ENCODE measurements at regions not wholly inside any gene's neighbourhood (a gene's known extent, or its start where the extent isn't known, plus 50 kb on each side); places are given as distances from the start of the nearest gene placed in this dataset.
"Not testable (repeated sequence)": the region's sequence is repeated elsewhere in the genome, so short reads cannot be mapped to it uniquely, and the experiment has no call there.

- no peak for DNase-seq (ENCODE audit: low read depth in 2 of 3, low spot score in 2 of 3)
These were observed 1899.5 kb downstream of the MAT2B start for GRCh38 chr5:165404917-165405316.

GRCh38 chr5:165405340-165405739 lies 1899.9 kb downstream of the MAT2B start:
- no peak for DNase-seq (ENCODE audit: low read depth in 2 of 3, low spot score in 2 of 3)

GRCh38 chr5:165407352-165407751 lies 1901.9 kb downstream of the MAT2B start:
- no peak for DNase-seq (ENCODE audit: low read depth in 2 of 3, low spot score in 2 of 3)

GRCh38 chr5:165410476-165410875 lies 1905.1 kb downstream of the MAT2B start:
- no peak for DNase-seq (ENCODE audit: low read depth in 2 of 3, low spot score in 2 of 3)

GRCh38 chr5:165411532-165411931 lies 1906.1 kb downstream of the MAT2B start:
- not testable (repeated sequence) for DNase-seq (ENCODE audit: low read depth in 2 of 3, low spot score in 2 of 3)

- DNase-seq (ENCODE audit: low read depth in 2 of 3, low spot score in 2 of 3), result no peak
These were observed 1915.1 kb downstream of the MAT2B start for GRCh38 chr5:165420493-165420892.

- DNase-seq (ENCODE audit: low read depth in 2 of 3, low spot score in 2 of 3), result no peak
These were observed 1918.4 kb downstream of the MAT2B start for GRCh38 chr5:165423697-165424299.

GRCh38 chr5:165425594-165425993 lies 1920.2 kb downstream of the MAT2B start:
- DNase-seq (ENCODE audit: low read depth in 2 of 3, low spot score in 2 of 3), result peak in 1 of 3 donors; percentile 8

- peak in 2 of 3 donors; percentile 34 to 54 for DNase-seq (ENCODE audit: low read depth in 2 of 3, low spot score in 2 of 3)
These were observed 1943.3 kb downstream of the MAT2B start for GRCh38 chr5:165448753-165449152.

GRCh38 chr5:165457859-165458481 lies 1952.6 kb downstream of the MAT2B start:
- DNase-seq (ENCODE audit: low read depth in 2 of 3, low spot score in 2 of 3), result peak in 2 of 3 donors; percentile 36 to 65

GRCh38 chr5:165459232-165459631 lies 1953.8 kb downstream of the MAT2B start:
- DNase-seq (ENCODE audit: low read depth in 2 of 3, low spot score in 2 of 3), result no peak

- DNase-seq (ENCODE audit: low read depth in 2 of 3, low spot score in 2 of 3), result no peak
These were observed 1955.5 kb downstream of the MAT2B start for GRCh38 chr5:165460911-165461310.

GRCh38 chr5:165477546-165477945 lies 1972.1 kb downstream of the MAT2B start:
- DNase-seq (ENCODE audit: low read depth in 2 of 3, low spot score in 2 of 3), result no peak

GRCh38 chr5:165495829-165496380 lies 1990.5 kb downstream of the MAT2B start:
- no peak for DNase-seq (ENCODE audit: low read depth in 2 of 3, low spot score in 2 of 3)

GRCh38 chr5:165497707-165498106 lies 1992.3 kb downstream of the MAT2B start:
- peak in 2 of 3 donors; percentile 24 to 52 for DNase-seq (ENCODE audit: low read depth in 2 of 3, low spot score in 2 of 3)

GRCh38 chr5:165502893-165503691 lies 1997.7 kb downstream of the MAT2B start:
- no peak for DNase-seq (ENCODE audit: low read depth in 2 of 3, low spot score in 2 of 3)

GRCh38 chr5:165504674-165505073 lies 1999.3 kb downstream of the MAT2B start:
- no peak for DNase-seq (ENCODE audit: low read depth in 2 of 3, low spot score in 2 of 3)

GRCh38 chr5:165508286-165508685 lies 2002.9 kb downstream of the MAT2B start:
- DNase-seq (ENCODE audit: low read depth in 2 of 3, low spot score in 2 of 3), result peak in 1 of 3 donors; percentile 4

GRCh38 chr5:165508861-165509260 lies 2003.4 kb downstream of the MAT2B start:
- no peak for DNase-seq (ENCODE audit: low read depth in 2 of 3, low spot score in 2 of 3)

GRCh38 chr5:165521816-165522610 lies 2016.6 kb downstream of the MAT2B start:
- DNase-seq (ENCODE audit: low read depth in 2 of 3, low spot score in 2 of 3), result no peak

- no peak for DNase-seq (ENCODE audit: low read depth in 2 of 3, low spot score in 2 of 3)
These were observed 2019.9 kb downstream of the MAT2B start for GRCh38 chr5:165525271-165525670.

All from hematopoietic multipotent progenitor cell (in vitro differentiated cells).